CD4-positive, alpha-beta T cell (primary cell): ENCODE measurements at regions not wholly inside any gene's neighbourhood (a gene's known extent, or its start where the extent isn't known, plus 50 kb on each side); places are given as distances from the start of the nearest gene placed in this dataset.

Experiments
- ATAC-seq: fragments of 200-7000 bp; cut with Tn5 transposase; one replicate; pipeline ENCODE4 v1.10.0; 2022; ENCODE audit warnings: mild to moderate bottlenecking; ENCODE audit not compliant: poor library complexity
- CTCF ChIA-PET: fragments of 350-600 bp; sonication (Branson Sonifier 250); formaldehyde crosslinking; loops from one replicate; lab custom pipeline; 2021; ENCODE audit warnings: antibody characterized with exemption, inconsistent platforms; lab: Charles Lee
- POLR2A ChIA-PET: fragments of 350-600 bp; sonication (Branson Sonifier 250); formaldehyde crosslinking; loops from one replicate; lab custom pipeline; 2021; ENCODE audit warnings: antibody characterized with exemption, inconsistent platforms; lab: Charles Lee
- DNase-seq, 14 experiments: peaks; one replicate each; pipeline ENCODE4 v3.0.0-alpha.2; 2013 to 2020; ENCODE audit warnings: mixed read lengths in 2 of 14
- H3K27ac ChIP-seq, 2 donors: one replicate each; pipeline versions ENCODE4 v1.5.1 to v1.7.0; 2013; ENCODE audit warnings: low read length in 2 of 2, low read depth in 1 of 2, mild to moderate bottlenecking in 1 of 2
- H3K27me3 ChIP-seq, 2 experiments: 1 replicate in 1 of 2; 2 replicates in 1 of 2; pipeline versions ENCODE4 v1.6.1 to v1.7.0; 2013; ENCODE audit warnings: low read length in 2 of 2, control low read depth in 1 of 2, mild to moderate bottlenecking in 1 of 2, moderate library complexity in 1 of 2; ENCODE audit not compliant: insufficient read depth in 2 of 2, control insufficient read depth in 1 of 2
- H3K36me3 ChIP-seq: one replicate; pipeline ENCODE4 v1.6.1; 2013; ENCODE audit warnings: low read length, control low read depth; ENCODE audit not compliant: insufficient read depth
- H3K4me1 ChIP-seq: one replicate; pipeline ENCODE4 v1.6.1; 2013; ENCODE audit warnings: low read length, control low read depth; ENCODE audit not compliant: insufficient read depth
- H3K4me3 ChIP-seq: one replicate; pipeline ENCODE4 v1.5.1; 2013; ENCODE audit warnings: mild to moderate bottlenecking, low read length, moderate library complexity
- H3K9me3 ChIP-seq, 2 experiments: 1 replicate in 1 of 2; 2 replicates in 1 of 2; pipeline versions ENCODE4 v1.6.1 to v1.7.0; 2013; ENCODE audit warnings: low read length in 2 of 2, mild to moderate bottlenecking in 2 of 2, control low read depth in 1 of 2, moderate library complexity in 1 of 2; ENCODE audit not compliant: control insufficient read depth in 1 of 2, insufficient read depth in 1 of 2
- H3K27ac Mint-ChIP-seq: one replicate; pipeline ENCODE4 v1.8.0; 2020; ENCODE audit warnings: mixed read lengths
- H3K27me3 Mint-ChIP-seq: one replicate; pipeline ENCODE4 v1.8.0; 2021; ENCODE audit warnings: mixed read lengths
- H3K36me3 Mint-ChIP-seq: one replicate; pipeline ENCODE4 v1.8.0; 2021; ENCODE audit warnings: low read depth, mixed read lengths
- H3K4me1 Mint-ChIP-seq: one replicate; pipeline ENCODE4 v1.8.0; 2021; ENCODE audit warnings: low read depth, mixed read lengths
- H3K4me3 Mint-ChIP-seq: one replicate; pipeline ENCODE4 v1.8.0; 2020; ENCODE audit warnings: mild to moderate bottlenecking, mixed read lengths
- H3K9me3 Mint-ChIP-seq: one replicate; pipeline ENCODE4 v1.8.0; 2020; ENCODE audit warnings: mixed read lengths
- intact Hi-C, 2 experiments: fragments of 100-400 bp; cut with DNase I in 1 of 2; cut with micrococcal nuclease in 1 of 2; formaldehyde crosslinking; loops; one replicate each; pipeline versions ENCODE4 v1.15.1 to v1.9.0; 2023 to 2025; cut with DNase I, micrococcal nuclease
- TF ChIP-seq, protein P1 (sequence below): fragments of 200-600 bp; IDR thresholded peaks from one replicate; pipeline ENCODE4 v1.8.0; 2022; ENCODE audit warnings: antibody characterized with exemption, mild to moderate bottlenecking

DNA sequence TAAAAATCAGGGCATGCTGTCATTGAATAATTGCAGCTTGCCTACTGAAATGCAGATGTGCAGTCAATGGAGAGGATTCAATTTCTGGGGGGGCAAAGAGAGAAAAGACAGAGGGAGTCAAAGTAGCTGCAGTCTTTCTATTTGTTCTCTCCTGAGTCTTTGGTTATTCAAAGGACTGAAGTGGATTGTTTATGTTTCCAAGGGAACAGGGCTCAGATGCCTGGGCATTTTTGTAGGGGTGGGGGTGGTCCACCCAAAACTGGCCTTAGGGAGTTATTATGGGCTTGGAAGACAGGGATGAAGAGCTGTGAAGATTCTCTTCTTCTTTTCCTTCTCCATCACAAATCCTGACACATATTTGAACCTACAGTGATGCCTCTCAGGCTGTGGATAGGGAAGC is 408.8 kb upstream of the DAB1 start:
- H3K9me3 Mint-ChIP-seq, result no peaks in the 10 kb centered on the region

DNA sequence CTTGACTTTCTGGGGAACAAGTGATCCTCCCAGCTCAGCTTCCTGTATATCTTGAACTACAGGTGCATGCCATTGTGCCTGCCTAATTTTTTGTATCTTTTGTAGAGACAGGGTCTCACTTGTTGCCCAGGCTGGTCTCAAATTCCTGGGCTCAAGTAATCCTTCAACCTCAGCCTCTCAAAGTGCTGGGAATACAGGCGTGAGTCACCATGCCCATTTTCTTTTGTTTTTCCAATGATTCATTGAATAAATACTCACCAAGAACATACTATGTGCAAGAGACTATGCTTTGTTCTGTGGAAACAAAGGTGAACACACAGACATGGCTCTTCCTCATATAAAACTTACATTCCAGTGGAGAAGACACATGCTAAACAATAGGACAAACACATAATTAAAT is 407.8 kb upstream of the DAB1 start:
- POLR2A ChIA-PET, result no interaction called here
- DNase-seq (no peak), ATAC-seq (no peak)
- Mint-ChIP-seq H3K4me3 (no peak overlapping the region), H3K36me3 (no peaks in the 10 kb centered on the region), H3K9me3 (no peaks in the 10 kb centered on the region), H3K4me1 (no peaks in the 10 kb centered on the region), H3K27ac (no peak overlapping the region), H3K27me3 (peaks cover 7% of the 10 kb centered on the region)
- Histone ChIP-seq H3K36me3 (no peaks in the 10 kb centered on the region), H3K9me3 (peaks cover 0 to 5% of the 10 kb centered on the region in 2 experiments), H3K27ac (no peak overlapping the region), H3K4me1 (no peaks in the 10 kb centered on the region), H3K27me3 (no peaks in the 10 kb centered on the region), H3K4me3 (no peak overlapping the region)
- TF ChIP-seq, protein P1, sequence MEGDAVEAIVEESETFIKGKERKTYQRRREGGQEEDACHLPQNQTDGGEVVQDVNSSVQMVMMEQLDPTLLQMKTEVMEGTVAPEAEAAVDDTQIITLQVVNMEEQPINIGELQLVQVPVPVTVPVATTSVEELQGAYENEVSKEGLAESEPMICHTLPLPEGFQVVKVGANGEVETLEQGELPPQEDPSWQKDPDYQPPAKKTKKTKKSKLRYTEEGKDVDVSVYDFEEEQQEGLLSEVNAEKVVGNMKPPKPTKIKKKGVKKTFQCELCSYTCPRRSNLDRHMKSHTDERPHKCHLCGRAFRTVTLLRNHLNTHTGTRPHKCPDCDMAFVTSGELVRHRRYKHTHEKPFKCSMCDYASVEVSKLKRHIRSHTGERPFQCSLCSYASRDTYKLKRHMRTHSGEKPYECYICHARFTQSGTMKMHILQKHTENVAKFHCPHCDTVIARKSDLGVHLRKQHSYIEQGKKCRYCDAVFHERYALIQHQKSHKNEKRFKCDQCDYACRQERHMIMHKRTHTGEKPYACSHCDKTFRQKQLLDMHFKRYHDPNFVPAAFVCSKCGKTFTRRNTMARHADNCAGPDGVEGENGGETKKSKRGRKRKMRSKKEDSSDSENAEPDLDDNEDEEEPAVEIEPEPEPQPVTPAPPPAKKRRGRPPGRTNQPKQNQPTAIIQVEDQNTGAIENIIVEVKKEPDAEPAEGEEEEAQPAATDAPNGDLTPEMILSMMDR, result no peak
- CTCF ChIA-PET, result no interaction called here
- intact Hi-C loops, result no loop called here

More for the DNA sequence above, 408.8 kb upstream of the DAB1 start:
- H3K4me3 Mint-ChIP-seq, result no peak overlapping the region
- no peaks in the 10 kb centered on the region for H3K36me3 Mint-ChIP-seq
- Histone ChIP-seq H3K4me3 (no peak overlapping the region), H3K4me1 (no peaks in the 10 kb centered on the region), H3K27me3 (peaks cover 0 to 4% of the 10 kb centered on the region in 2 experiments), H3K27ac (no peak overlapping the region), H3K36me3 (no peaks in the 10 kb centered on the region), H3K9me3 (peaks cover 0 to 5% of the 10 kb centered on the region in 2 experiments)
- peaks cover 6% of the 10 kb centered on the region for H3K27me3 Mint-ChIP-seq
- ChIA-PET CTCF (no interaction called here), POLR2A (no interaction called here)
- no peak overlapping the region for H3K27ac Mint-ChIP-seq
- intact Hi-C loops, result no loop called here
- TF ChIP-seq, protein P1, result no peak
- DNase-seq, result no peak
- H3K4me1 Mint-ChIP-seq, result no peaks in the 10 kb centered on the region
- ATAC-seq, result no peak

DNA sequence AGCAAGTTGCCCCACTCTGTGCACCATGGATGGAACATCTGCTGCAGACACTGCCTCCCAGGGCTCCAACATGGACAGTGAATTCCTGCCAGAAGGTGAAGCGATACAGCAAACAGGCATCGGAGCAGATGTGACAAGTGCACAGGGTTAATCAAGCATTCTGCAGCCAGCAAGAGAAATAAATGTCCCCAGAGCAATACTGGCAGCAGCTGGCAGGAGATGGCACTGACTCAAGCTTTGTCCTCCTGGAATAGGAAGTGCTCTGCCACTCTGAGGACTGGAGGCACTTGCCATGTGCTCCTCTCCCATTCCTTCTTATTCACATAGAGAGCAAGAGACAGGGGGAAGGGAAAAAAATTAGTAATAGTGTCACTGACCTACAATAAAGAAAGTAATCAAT is 402.7 kb upstream of the DAB1 start:
- H3K27ac Mint-ChIP-seq, result no peak overlapping the region
- peaks cover 7% of the 10 kb centered on the region for H3K27me3 Mint-ChIP-seq
- H3K9me3 Mint-ChIP-seq, result no peaks in the 10 kb centered on the region

More for the DNA sequence above, 402.7 kb upstream of the DAB1 start:
- CTCF ChIA-PET, result no interaction called here
- no peaks in the 10 kb centered on the region for H3K4me1 Mint-ChIP-seq
- no peak for ATAC-seq
- H3K9me3 ChIP-seq, result peaks cover 0 to 5% of the 10 kb centered on the region in 2 experiments
- intact Hi-C loops, result no loop called here
- H3K36me3 ChIP-seq, result no peaks in the 10 kb centered on the region
- TF ChIP-seq, protein P1, result no peak
- POLR2A ChIA-PET, result no interaction called here
- H3K27me3 ChIP-seq, result no peaks in the 10 kb centered on the region
- no peak for DNase-seq
- H3K36me3 Mint-ChIP-seq, result no peaks in the 10 kb centered on the region
- no peak overlapping the region for H3K27ac ChIP-seq
- H3K4me3 Mint-ChIP-seq, result no peak overlapping the region
- no peak overlapping the region for H3K4me3 ChIP-seq
- no peaks in the 10 kb centered on the region for H3K4me1 ChIP-seq
